ENCODE measurements at regions not wholly inside any gene's neighbourhood (a gene's known extent, or its start where the extent isn't known, plus 50 kb on each side); places are given as distances from the start of the nearest gene placed in this dataset.

DNA sequence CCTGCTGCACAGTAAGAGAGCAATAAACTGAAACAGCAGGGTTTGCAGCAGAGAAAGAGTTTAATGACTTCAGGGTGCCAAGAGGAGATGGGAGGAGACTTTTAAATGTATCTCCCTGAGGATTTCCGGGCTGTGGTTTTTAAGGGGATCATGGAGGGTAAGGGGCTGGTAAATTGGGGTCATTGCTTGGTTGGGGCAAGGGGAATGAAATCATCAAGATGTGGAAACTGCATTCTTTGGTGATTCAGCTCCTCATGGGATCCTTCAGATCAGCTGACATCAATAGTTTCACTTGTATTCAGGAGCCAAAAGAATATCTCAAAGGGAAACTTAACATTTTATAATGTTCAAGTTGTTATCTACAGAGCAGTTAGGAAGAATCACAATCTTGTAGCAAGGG, 174.3 kb upstream of the ANXA10 start (continued):
- TF ChIP-seq, protein P1, sequence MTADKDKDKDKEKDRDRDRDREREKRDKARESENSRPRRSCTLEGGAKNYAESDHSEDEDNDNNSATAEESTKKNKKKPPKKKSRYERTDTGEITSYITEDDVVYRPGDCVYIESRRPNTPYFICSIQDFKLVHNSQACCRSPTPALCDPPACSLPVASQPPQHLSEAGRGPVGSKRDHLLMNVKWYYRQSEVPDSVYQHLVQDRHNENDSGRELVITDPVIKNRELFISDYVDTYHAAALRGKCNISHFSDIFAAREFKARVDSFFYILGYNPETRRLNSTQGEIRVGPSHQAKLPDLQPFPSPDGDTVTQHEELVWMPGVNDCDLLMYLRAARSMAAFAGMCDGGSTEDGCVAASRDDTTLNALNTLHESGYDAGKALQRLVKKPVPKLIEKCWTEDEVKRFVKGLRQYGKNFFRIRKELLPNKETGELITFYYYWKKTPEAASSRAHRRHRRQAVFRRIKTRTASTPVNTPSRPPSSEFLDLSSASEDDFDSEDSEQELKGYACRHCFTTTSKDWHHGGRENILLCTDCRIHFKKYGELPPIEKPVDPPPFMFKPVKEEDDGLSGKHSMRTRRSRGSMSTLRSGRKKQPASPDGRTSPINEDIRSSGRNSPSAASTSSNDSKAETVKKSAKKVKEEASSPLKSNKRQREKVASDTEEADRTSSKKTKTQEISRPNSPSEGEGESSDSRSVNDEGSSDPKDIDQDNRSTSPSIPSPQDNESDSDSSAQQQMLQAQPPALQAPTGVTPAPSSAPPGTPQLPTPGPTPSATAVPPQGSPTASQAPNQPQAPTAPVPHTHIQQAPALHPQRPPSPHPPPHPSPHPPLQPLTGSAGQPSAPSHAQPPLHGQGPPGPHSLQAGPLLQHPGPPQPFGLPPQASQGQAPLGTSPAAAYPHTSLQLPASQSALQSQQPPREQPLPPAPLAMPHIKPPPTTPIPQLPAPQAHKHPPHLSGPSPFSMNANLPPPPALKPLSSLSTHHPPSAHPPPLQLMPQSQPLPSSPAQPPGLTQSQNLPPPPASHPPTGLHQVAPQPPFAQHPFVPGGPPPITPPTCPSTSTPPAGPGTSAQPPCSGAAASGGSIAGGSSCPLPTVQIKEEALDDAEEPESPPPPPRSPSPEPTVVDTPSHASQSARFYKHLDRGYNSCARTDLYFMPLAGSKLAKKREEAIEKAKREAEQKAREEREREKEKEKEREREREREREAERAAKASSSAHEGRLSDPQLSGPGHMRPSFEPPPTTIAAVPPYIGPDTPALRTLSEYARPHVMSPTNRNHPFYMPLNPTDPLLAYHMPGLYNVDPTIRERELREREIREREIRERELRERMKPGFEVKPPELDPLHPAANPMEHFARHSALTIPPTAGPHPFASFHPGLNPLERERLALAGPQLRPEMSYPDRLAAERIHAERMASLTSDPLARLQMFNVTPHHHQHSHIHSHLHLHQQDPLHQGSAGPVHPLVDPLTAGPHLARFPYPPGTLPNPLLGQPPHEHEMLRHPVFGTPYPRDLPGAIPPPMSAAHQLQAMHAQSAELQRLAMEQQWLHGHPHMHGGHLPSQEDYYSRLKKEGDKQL (CRISPR knock-in tag; IDR thresholded peaks at IDR 0.05; ENCODE audit: low read depth): no peak
- TF ChIP-seq, protein P2, sequence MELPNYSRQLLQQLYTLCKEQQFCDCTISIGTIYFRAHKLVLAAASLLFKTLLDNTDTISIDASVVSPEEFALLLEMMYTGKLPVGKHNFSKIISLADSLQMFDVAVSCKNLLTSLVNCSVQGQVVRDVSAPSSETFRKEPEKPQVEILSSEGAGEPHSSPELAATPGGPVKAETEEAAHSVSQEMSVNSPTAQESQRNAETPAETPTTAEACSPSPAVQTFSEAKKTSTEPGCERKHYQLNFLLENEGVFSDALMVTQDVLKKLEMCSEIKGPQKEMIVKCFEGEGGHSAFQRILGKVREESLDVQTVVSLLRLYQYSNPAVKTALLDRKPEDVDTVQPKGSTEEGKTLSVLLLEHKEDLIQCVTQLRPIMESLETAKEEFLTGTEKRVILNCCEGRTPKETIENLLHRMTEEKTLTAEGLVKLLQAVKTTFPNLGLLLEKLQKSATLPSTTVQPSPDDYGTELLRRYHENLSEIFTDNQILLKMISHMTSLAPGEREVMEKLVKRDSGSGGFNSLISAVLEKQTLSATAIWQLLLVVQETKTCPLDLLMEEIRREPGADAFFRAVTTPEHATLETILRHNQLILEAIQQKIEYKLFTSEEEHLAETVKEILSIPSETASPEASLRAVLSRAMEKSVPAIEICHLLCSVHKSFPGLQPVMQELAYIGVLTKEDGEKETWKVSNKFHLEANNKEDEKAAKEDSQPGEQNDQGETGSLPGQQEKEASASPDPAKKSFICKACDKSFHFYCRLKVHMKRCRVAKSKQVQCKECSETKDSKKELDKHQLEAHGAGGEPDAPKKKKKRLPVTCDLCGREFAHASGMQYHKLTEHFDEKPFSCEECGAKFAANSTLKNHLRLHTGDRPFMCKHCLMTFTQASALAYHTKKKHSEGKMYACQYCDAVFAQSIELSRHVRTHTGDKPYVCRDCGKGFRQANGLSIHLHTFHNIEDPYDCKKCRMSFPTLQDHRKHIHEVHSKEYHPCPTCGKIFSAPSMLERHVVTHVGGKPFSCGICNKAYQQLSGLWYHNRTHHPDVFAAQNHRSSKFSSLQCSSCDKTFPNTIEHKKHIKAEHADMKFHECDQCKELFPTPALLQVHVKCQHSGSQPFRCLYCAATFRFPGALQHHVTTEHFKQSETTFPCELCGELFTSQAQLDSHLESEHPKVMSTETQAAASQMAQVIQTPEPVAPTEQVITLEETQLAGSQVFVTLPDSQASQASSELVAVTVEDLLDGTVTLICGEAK (IDR thresholded peaks at IDR 0.05): no peak
- TF ChIP-seq, protein P2 (CRISPR knock-in tag; IDR thresholded peaks at IDR 0.05): no peak
- no peak for TF ChIP-seq HMG20B (CRISPR knock-in tag; conservative IDR thresholded peaks at IDR 0.05)

All from HepG2 (cell line).